ENCODE measurements at regions not wholly inside any gene's neighbourhood (a gene's known extent, or its start where the extent isn't known, plus 50 kb on each side); places are given as distances from the start of the nearest gene placed in this dataset.

- no peak for TF ChIP-seq YY1 (IDR thresholded peaks at IDR 0.05; ENCODE audit: insufficient read depth, insufficient read length)
- no peak for TF ChIP-seq SUZ12 (IDR thresholded peaks at IDR 0.05; ENCODE audit: extremely low read depth, insufficient read depth, insufficient read length)
- no peak for TF ChIP-seq ZNF274 (IDR thresholded peaks at IDR 0.05; ENCODE audit: low read depth, low read length)
These were observed 243.3 kb upstream of the LINC00305 start for GRCh38 chr18:64392202-64392601.
